ENCODE measurements at regions not wholly inside any gene's neighbourhood (a gene's known extent, or its start where the extent isn't known, plus 50 kb on each side); places are given as distances from the start of the nearest gene placed in this dataset.

DNA sequence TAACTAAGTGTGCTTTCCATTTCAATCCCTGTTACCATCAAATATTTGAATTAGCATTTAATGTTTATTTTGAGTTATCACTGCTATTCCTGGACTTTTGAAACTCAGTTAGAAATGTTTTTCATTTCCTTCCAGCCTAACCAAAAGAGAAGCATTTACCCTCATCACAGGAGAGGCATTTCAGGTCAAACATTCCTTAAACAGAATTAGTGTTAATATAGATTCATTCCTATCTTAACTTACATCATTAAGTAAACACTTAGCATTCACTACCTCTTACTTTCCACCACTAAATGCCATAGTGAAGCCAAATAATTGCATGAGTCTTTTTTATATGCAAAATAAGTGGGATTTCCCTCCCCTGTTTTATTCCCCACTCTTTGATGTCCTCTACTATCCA, 136.6 kb upstream of the OR13F1 start:
- TF ChIP-seq CTCF (IDR thresholded peaks at IDR 0.05; ENCODE audit: low read depth, low read length, missing input control), result no peak
- TF ChIP-seq EGR1 (IDR thresholded peaks at IDR 0.05; ENCODE audit: low read depth in 2 of 2), result no peak
- TF ChIP-seq, protein P1, sequence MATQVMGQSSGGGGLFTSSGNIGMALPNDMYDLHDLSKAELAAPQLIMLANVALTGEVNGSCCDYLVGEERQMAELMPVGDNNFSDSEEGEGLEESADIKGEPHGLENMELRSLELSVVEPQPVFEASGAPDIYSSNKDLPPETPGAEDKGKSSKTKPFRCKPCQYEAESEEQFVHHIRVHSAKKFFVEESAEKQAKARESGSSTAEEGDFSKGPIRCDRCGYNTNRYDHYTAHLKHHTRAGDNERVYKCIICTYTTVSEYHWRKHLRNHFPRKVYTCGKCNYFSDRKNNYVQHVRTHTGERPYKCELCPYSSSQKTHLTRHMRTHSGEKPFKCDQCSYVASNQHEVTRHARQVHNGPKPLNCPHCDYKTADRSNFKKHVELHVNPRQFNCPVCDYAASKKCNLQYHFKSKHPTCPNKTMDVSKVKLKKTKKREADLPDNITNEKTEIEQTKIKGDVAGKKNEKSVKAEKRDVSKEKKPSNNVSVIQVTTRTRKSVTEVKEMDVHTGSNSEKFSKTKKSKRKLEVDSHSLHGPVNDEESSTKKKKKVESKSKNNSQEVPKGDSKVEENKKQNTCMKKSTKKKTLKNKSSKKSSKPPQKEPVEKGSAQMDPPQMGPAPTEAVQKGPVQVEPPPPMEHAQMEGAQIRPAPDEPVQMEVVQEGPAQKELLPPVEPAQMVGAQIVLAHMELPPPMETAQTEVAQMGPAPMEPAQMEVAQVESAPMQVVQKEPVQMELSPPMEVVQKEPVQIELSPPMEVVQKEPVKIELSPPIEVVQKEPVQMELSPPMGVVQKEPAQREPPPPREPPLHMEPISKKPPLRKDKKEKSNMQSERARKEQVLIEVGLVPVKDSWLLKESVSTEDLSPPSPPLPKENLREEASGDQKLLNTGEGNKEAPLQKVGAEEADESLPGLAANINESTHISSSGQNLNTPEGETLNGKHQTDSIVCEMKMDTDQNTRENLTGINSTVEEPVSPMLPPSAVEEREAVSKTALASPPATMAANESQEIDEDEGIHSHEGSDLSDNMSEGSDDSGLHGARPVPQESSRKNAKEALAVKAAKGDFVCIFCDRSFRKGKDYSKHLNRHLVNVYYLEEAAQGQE (IDR thresholded peaks at IDR 0.05), result no peak
- TF ChIP-seq, protein P2, sequence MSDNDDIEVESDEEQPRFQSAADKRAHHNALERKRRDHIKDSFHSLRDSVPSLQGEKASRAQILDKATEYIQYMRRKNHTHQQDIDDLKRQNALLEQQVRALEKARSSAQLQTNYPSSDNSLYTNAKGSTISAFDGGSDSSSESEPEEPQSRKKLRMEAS (IDR thresholded peaks at IDR 0.05), result no peak
- no peak for TF ChIP-seq RXRA (IDR thresholded peaks at IDR 0.05)
- TF ChIP-seq ATF3 (IDR thresholded peaks at IDR 0.05), result no peak
- no peak for TF ChIP-seq YY1 (IDR thresholded peaks at IDR 0.05)
- no peak for TF ChIP-seq SP1 (IDR thresholded peaks at IDR 0.05)
- TF ChIP-seq FOXA1 (IDR thresholded peaks at IDR 0.05), result no peak
- TF ChIP-seq JUND (IDR thresholded peaks at IDR 0.05), result no peak
- no peak for TF ChIP-seq TAF1 (conservative IDR thresholded peaks at IDR 0.05)

All from liver (tissue), 3 donors.